ENCODE measurements at regions not wholly inside any gene's neighbourhood (a gene's known extent, or its start where the extent isn't known, plus 50 kb on each side); places are given as distances from the start of the nearest gene placed in this dataset.

- DNase-seq (ENCODE audit: low spot score) = no peak
Observed at GRCh38 chr2:199707593-199708185, 143.3 kb downstream of the FTCDNL1 start.

- no peak for DNase-seq (ENCODE audit: low spot score)
Observed at GRCh38 chr2:199705538-199705937, 145.5 kb downstream of the FTCDNL1 start.

- DNase-seq (ENCODE audit: low spot score) = peak; percentile 22
Observed at GRCh38 chr2:199704358-199705238, 146.4 kb downstream of the FTCDNL1 start.

- no peak for DNase-seq (ENCODE audit: low spot score)
Observed at GRCh38 chr2:199703199-199703598, 147.8 kb downstream of the FTCDNL1 start.

GRCh38 chr2:199697469-199697868 lies 153.5 kb downstream of the FTCDNL1 start:
- no peak for DNase-seq (ENCODE audit: low spot score)

- DNase-seq (ENCODE audit: low spot score) = no peak
Observed at GRCh38 chr2:199696048-199696447, 154.9 kb downstream of the FTCDNL1 start.

GRCh38 chr2:199693861-199694260 lies 157.1 kb downstream of the FTCDNL1 start:
- no peak for DNase-seq (ENCODE audit: low spot score)

GRCh38 chr2:199692489-199692888 lies 158.5 kb downstream of the FTCDNL1 start:
- no peak for DNase-seq (ENCODE audit: low spot score)

- DNase-seq (ENCODE audit: low spot score) = no peak
Observed at GRCh38 chr2:199690225-199690624, 160.8 kb downstream of the FTCDNL1 start.

GRCh38 chr2:199685669-199686068 lies 165.3 kb downstream of the FTCDNL1 start:
- no peak for DNase-seq (ENCODE audit: low spot score)

GRCh38 chr2:199684832-199685231 lies 166.2 kb downstream of the FTCDNL1 start:
- DNase-seq (ENCODE audit: low spot score) = no peak

GRCh38 chr2:199684168-199684567 lies 166.8 kb downstream of the FTCDNL1 start:
- no peak for DNase-seq (ENCODE audit: low spot score)

- DNase-seq (ENCODE audit: low spot score) = no peak
Observed at GRCh38 chr2:199682001-199682400, 169.0 kb downstream of the FTCDNL1 start.

GRCh38 chr2:199680482-199680881 lies 170.5 kb downstream of the FTCDNL1 start:
- no peak for DNase-seq (ENCODE audit: low spot score)

- DNase-seq (ENCODE audit: low spot score) = no peak
Observed at GRCh38 chr2:199679883-199680282, 171.1 kb downstream of the FTCDNL1 start.

GRCh38 chr2:199677881-199678280 lies 173.1 kb downstream of the FTCDNL1 start:
- DNase-seq (ENCODE audit: low spot score) = no peak

- DNase-seq (ENCODE audit: low spot score) = no peak
Observed at GRCh38 chr2:199668645-199669044, 182.3 kb downstream of the FTCDNL1 start.

GRCh38 chr2:199663157-199663556 lies 187.8 kb downstream of the FTCDNL1 start:
- DNase-seq (ENCODE audit: low spot score) = no peak

- DNase-seq (ENCODE audit: low spot score) = no peak
Observed at GRCh38 chr2:199662255-199662654, 188.7 kb downstream of the FTCDNL1 start.

- no peak for DNase-seq (ENCODE audit: low spot score)
Observed at GRCh38 chr2:199660167-199660566, 190.8 kb downstream of the FTCDNL1 start.

GRCh38 chr2:199659207-199659606 lies 191.8 kb downstream of the FTCDNL1 start:
- DNase-seq (ENCODE audit: low spot score) = no peak

- no peak for DNase-seq (ENCODE audit: low spot score)
Observed at GRCh38 chr2:199646439-199646838, 188.7 kb upstream of the SATB2 start.

- no peak for DNase-seq (ENCODE audit: low spot score)
Observed at GRCh38 chr2:199631129-199631528, 173.4 kb upstream of the SATB2 start.

GRCh38 chr2:199629301-199629700 lies 171.6 kb upstream of the SATB2 start:
- DNase-seq (ENCODE audit: low spot score) = no peak
